Cardiac septum (tissue), 1 donor: ENCODE measurements at regions not wholly inside any gene's neighbourhood (a gene's known extent, or its start where the extent isn't known, plus 50 kb on each side); places are given as distances from the start of the nearest gene placed in this dataset.
"Not testable (repeated sequence)": the region's sequence is repeated elsewhere in the genome, so short reads cannot be mapped to it uniquely, and the experiment has no call there.

Source experiments
- DNase-seq: peaks from one replicate; pipeline ENCODE4 v3.0.0-alpha.2; 2020; ENCODE audit warnings: low spot score
- intact Hi-C: fragments of 100-400 bp; cut with DNase I; formaldehyde crosslinking; loops from one replicate; pipeline ENCODE4 v1.14.0; 2022
- donor health status: DM: no; HTN: no; CAD: no.

GRCh38 chrX:67213686-67214085, 330.1 kb upstream of the AR start:
- intact Hi-C loops, DNase-seq: not testable (repeated sequence)

GRCh38 chrX:67207912-67208311, 335.9 kb upstream of the AR start:
- intact Hi-C loops = no loop called here
- DNase-seq = no peak

- no peak for DNase-seq
- intact Hi-C loops = no loop called here
Observed at GRCh38 chrX:67159437-67159836, 384.4 kb upstream of the AR start.

- intact Hi-C loops = no loop called here
- no peak for DNase-seq
Observed at GRCh38 chrX:67114635-67115034, 429.2 kb upstream of the AR start.

- DNase-seq = no peak
- intact Hi-C loops = no loop called here
Observed at GRCh38 chrX:67105758-67106116, 438.1 kb upstream of the AR start.

GRCh38 chrX:67104982-67105757, 438.7 kb upstream of the AR start:
- intact Hi-C loops = no loop called here
- DNase-seq = no peak

- DNase-seq = no peak
- intact Hi-C loops = no loop called here
Observed at GRCh38 chrX:67100031-67100884, 443.6 kb upstream of the AR start.

GRCh38 chrX:67094061-67094460, 449.8 kb upstream of the AR start:
- intact Hi-C loops = no loop called here
- no peak for DNase-seq

GRCh38 chrX:67050760-67051159, 411.9 kb upstream of the EDA2R start:
- no peak for DNase-seq
- intact Hi-C loops = no loop called here

- intact Hi-C loops = no loop called here
Observed at GRCh38 chrX:67044866-67045265, 406.0 kb upstream of the EDA2R start.

GRCh38 chrX:67044029-67044653, 405.3 kb upstream of the EDA2R start:
- no peak for DNase-seq
- intact Hi-C loops = no loop called here

More at GRCh38 chrX:67044866-67045265, 406.0 kb upstream of the EDA2R start:
- DNase-seq = no peak

- intact Hi-C loops = no loop called here
- DNase-seq = no peak
Observed at GRCh38 chrX:67004451-67004850, 365.6 kb upstream of the EDA2R start.

GRCh38 chrX:66994729-66995128, 355.9 kb upstream of the EDA2R start:
- intact Hi-C loops = no loop called here
- no peak for DNase-seq

GRCh38 chrX:66992077-66992476, 353.2 kb upstream of the EDA2R start:
- intact Hi-C loops, DNase-seq: not testable (repeated sequence)

GRCh38 chrX:66988331-66988730, 349.5 kb upstream of the EDA2R start:
- intact Hi-C loops = no loop called here

GRCh38 chrX:66961665-66962064, 322.8 kb upstream of the EDA2R start:
- intact Hi-C loops = no loop called here
- DNase-seq = no peak

More at GRCh38 chrX:66988331-66988730, 349.5 kb upstream of the EDA2R start:
- DNase-seq = no peak

- intact Hi-C loops = no loop called here
- DNase-seq = no peak
Observed at GRCh38 chrX:66931713-66932112, 292.8 kb upstream of the EDA2R start.

- DNase-seq, intact Hi-C loops: not testable (repeated sequence)
Observed at GRCh38 chrX:66930516-66930915, 291.6 kb upstream of the EDA2R start.

- intact Hi-C loops = no loop called here
- no peak for DNase-seq
Observed at GRCh38 chrX:66920296-66920695, 281.4 kb upstream of the EDA2R start.

- intact Hi-C loops = no loop called here
- no peak for DNase-seq
Observed at GRCh38 chrX:66919280-66919832, 280.5 kb upstream of the EDA2R start.
